HCT116 (cell line): ENCODE measurements at regions not wholly inside any gene's neighbourhood (a gene's known extent, or its start where the extent isn't known, plus 50 kb on each side); places are given as distances from the start of the nearest gene placed in this dataset.

Experiments
- ATAC-seq: fragments of 200-7000 bp; cut with Tn5 transposase; 2 replicates; pipeline ENCODE4 v1.9.1; 2020; ENCODE audit warnings: mild to moderate bottlenecking, moderate library complexity
- BruUV-seq: library from RNA; stranded (reverse); fragments of 400-500 nt; replicated peaks from 2 replicates; lab custom pipeline; 2021; lab: Mats Ljungman, UMichigan
- CTCF ChIA-PET: fragments of 300-600 bp; sonication (Branson Sonifier 250); formaldehyde crosslinking; loops from one replicate; lab custom pipeline; 2021; ENCODE audit warnings: antibody characterized with exemption; lab: Charles Lee
- POLR2A ChIA-PET: fragments of 300-600, 350-600 bp; sonication (Branson Sonifier 250); formaldehyde crosslinking; loops from one replicate; lab custom pipeline; 2021; ENCODE audit warnings: antibody characterized with exemption; lab: Charles Lee
- RAD21 ChIA-PET, 2 experiments: fragments of 300-600 bp; sonication (Branson Sonifier 250); formaldehyde crosslinking; loops; one replicate each; lab custom pipeline; 2023; ENCODE audit warnings: low total read pairs in 2 of 2; ENCODE audit not compliant: uncharacterized antibody in 2 of 2, unreplicated experiment in 2 of 2, low non-redundant PET in 1 of 2; lab: Charles Lee
- DNase-seq: peaks from one replicate; pipeline ENCODE4 v3.0.0-alpha.2; 2010; ENCODE audit warnings: low read depth, low spot score
- H2AFZ ChIP-seq: fragments of 200-600 bp; shearing (Covaris generic), sonication (generic); 2 replicates; pipeline ENCODE4 v1.6.1; 2017; ENCODE audit warnings: low read depth, mixed run types, mixed read lengths, antibody characterized with exemption, low read length; ENCODE audit not compliant: poor library complexity, severe bottlenecking
- H3K27ac ChIP-seq: 2 replicates; pipeline ENCODE4 v1.5.1; 2012; ENCODE audit warnings: low read depth, low read length
- H3K27me3 ChIP-seq: fragments of 200-600 bp; sonication (generic); 2 replicates; pipeline ENCODE4 v1.6.1; 2016; ENCODE audit warnings: mixed run types, low read length, mixed read lengths; ENCODE audit not compliant: insufficient read depth
- H3K36me3 ChIP-seq, 2 experiments: fragments of 200-500 bp in 1 of 2; fragments of 200-600 bp in 1 of 2; sonication (Bioruptor generic) in 1 of 2; sonication (generic) in 1 of 2; 2 replicates each; pipeline versions ENCODE4 v1.5.1 to v1.6.1; 2014 to 2016; ENCODE audit warnings: low read length in 2 of 2, inconsistent platforms in 1 of 2, mixed read lengths in 1 of 2, mixed run types in 1 of 2; ENCODE audit not compliant: insufficient read depth in 2 of 2, control insufficient read depth in 1 of 2
- H3K4me1 ChIP-seq, 2 experiments: fragments of 200-600 bp in 1 of 2; sonication (generic) in 1 of 2; 2 replicates each; pipeline versions ENCODE4 v1.5.1 to v1.6.1; 2012 to 2017; ENCODE audit warnings: low read length in 2 of 2, inconsistent platforms in 1 of 2, mild to moderate bottlenecking in 1 of 2, mixed read lengths in 1 of 2, mixed run types in 1 of 2, moderate library complexity in 1 of 2; ENCODE audit not compliant: insufficient read depth in 2 of 2, control insufficient read depth in 1 of 2
- H3K4me2 ChIP-seq: fragments of 200-600 bp; sonication (generic); 2 replicates; pipeline ENCODE4 v1.6.1; 2017; ENCODE audit warnings: mixed run types, low read length, mixed read lengths
- H3K4me3 ChIP-seq, 2 experiments: fragments of 200-600 bp in 1 of 2; sonication (generic) in 1 of 2; replicated peaks in 1 of 2; 2 replicates each; pipeline ENCODE4 v1.5.1; 2011 to 2016; ENCODE audit warnings: low read length in 2 of 2, control low read depth in 1 of 2, low read depth in 1 of 2, mild to moderate bottlenecking in 1 of 2, mixed read lengths in 1 of 2, mixed run types in 1 of 2
- H3K79me2 ChIP-seq: fragments of 200-600 bp; sonication (generic); 2 replicates; pipeline ENCODE4 v1.6.1; 2017; ENCODE audit warnings: mild to moderate bottlenecking, mixed run types, low read length, moderate library complexity, mixed read lengths; ENCODE audit not compliant: insufficient read depth
- H3K9ac ChIP-seq: fragments of 200-600 bp; sonication (generic); 2 replicates; pipeline ENCODE4 v1.6.1; 2016; ENCODE audit warnings: low read length, mixed read lengths
- H3K9me2 ChIP-seq: fragments of 200-600 bp; sonication (generic), shearing (Covaris generic); 2 replicates; pipeline ENCODE4 v1.6.1; 2017; ENCODE audit warnings: mixed run types, mild to moderate bottlenecking, moderate library complexity; ENCODE audit not compliant: insufficient read depth
- H3K9me3 ChIP-seq, 2 experiments: fragments of 200-500 bp in 1 of 2; fragments of 200-600 bp in 1 of 2; sonication (Bioruptor generic) in 1 of 2; sonication (generic) in 1 of 2; 2 replicates each; pipeline ENCODE4 v1.6.1; 2014 to 2017; ENCODE audit warnings: low read length in 2 of 2, mixed read lengths in 2 of 2, inconsistent platforms in 1 of 2, low read depth in 1 of 2, mild to moderate bottlenecking in 1 of 2, mixed run types in 1 of 2, moderate library complexity in 1 of 2; ENCODE audit not compliant: control insufficient read depth in 1 of 2, insufficient read depth in 1 of 2
- H4K20me1 ChIP-seq: fragments of 200-600 bp; sonication (generic), shearing (Covaris generic); 2 replicates; pipeline ENCODE4 v1.6.1; 2017; ENCODE audit warnings: mixed run types, mild to moderate bottlenecking, moderate library complexity; ENCODE audit not compliant: insufficient read depth
- EGR1 ChIP-seq: IDR thresholded peaks from 2 replicates; pipeline ENCODE4 v1.6.1; 2012; ENCODE audit warnings: low read depth
- ELF1 ChIP-seq: IDR thresholded peaks from 2 replicates; pipeline ENCODE4 v1.6.1; 2012; ENCODE audit warnings: low read depth, borderline replicate concordance
- EZH2phosphoT487 ChIP-seq: fragments of 200-600 bp; IDR thresholded peaks from 2 replicates; pipeline ENCODE4 v1.6.1; 2018; ENCODE audit warnings: antibody characterized with exemption, borderline replicate concordance
- JUND ChIP-seq: IDR thresholded peaks from 2 replicates; pipeline ENCODE4 v1.6.1; 2012
- POLR2AphosphoS5 ChIP-seq: IDR thresholded peaks from 2 replicates; pipeline ENCODE4 v1.6.1; 2011; ENCODE audit warnings: mild to moderate bottlenecking, low read depth, low read length, moderate library complexity
- SRF ChIP-seq: IDR thresholded peaks from 2 replicates; pipeline ENCODE4 v1.6.1; 2012; ENCODE audit warnings: low read depth
- TCF7L2 ChIP-seq: IDR thresholded peaks from 2 replicates; pipeline ENCODE4 v1.7.0; 2011; ENCODE audit warnings: borderline replicate concordance, inconsistent platforms; ENCODE audit not compliant: insufficient read depth, insufficient read length; ENCODE audit errors: extremely low read depth
- YY1 ChIP-seq: IDR thresholded peaks from 2 replicates; pipeline ENCODE4 v1.6.1; 2011; ENCODE audit warnings: low read length, low read depth, moderate library complexity, mild to moderate bottlenecking; ENCODE audit not compliant: insufficient replicate concordance; ENCODE audit errors: extremely low read depth
- ZFX ChIP-seq: fragments of 450-650 bp; IDR thresholded peaks from 2 replicates; pipeline ENCODE4 v1.6.1; 2017
- intact Hi-C: fragments of 100-400 bp; cut with micrococcal nuclease; formaldehyde crosslinking; loops from 2 replicates; pipeline ENCODE4 v1.10.0; 2022
- TF ChIP-seq, protein P1 (sequence below), 3 experiments: fragments of 200-600 bp in 1 of 3; sonication (generic) in 1 of 3; IDR thresholded peaks in 2 of 3; conservative IDR thresholded peaks in 1 of 3; 2 replicates each; pipeline ENCODE4 v1.5.1; 2012 to 2017; ENCODE audit warnings: low read depth in 2 of 3, low read length in 2 of 3, antibody characterized with exemption in 1 of 3, borderline replicate concordance in 1 of 3, control low read depth in 1 of 3, mild to moderate bottlenecking in 1 of 3, mixed read lengths in 1 of 3, mixed run types in 1 of 3, moderate library complexity in 1 of 3; ENCODE audit not compliant: insufficient read depth in 1 of 3
- TF ChIP-seq, protein P2 (sequence below): IDR thresholded peaks from 2 replicates; pipeline ENCODE4 v1.6.1; 2012; ENCODE audit warnings: low read depth

DNA sequence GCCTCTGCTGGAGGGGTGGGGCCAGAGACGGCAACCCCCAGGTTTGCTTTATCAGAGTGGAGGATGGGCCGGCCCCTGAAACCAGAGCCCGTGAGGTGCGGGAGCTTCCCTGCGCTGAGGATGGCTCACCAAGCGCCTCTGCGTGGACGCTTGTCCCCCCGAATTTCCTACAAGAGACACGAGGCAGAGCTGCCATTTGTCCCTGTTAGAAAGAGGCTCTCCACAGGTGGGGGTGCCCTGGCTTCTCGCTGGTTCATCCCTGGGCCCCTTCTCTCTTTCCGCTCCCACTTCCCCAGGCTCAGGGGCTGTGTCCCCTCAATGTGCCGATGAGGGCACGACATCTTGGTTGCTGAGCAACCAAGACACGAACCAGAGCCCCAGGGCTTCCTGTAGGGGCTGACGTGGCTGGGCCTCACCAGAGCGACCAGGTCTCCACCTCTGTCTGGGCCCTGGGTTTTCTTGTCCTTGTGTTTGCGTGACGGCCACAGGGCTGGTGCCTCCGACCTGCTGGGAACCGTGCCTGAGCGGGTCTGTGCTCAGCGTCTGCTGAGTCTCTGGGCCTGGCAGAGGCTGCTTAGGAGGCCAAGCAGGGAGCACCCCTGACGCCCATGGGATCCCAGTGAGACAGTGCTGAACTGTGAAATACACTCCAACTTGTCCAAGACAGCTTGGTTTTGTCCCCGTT, 119.6 kb upstream of the COL5A1 start:
- Histone ChIP-seq H3K4me3 (no peak overlapping the region), H3K4me2 (no peak overlapping the region), H3K4me1 (no peaks in the 10 kb centered on the region), H3K9ac (no peak overlapping the region), H3K9me3 (no peaks in the 10 kb centered on the region), H3K79me2 (no peaks in the 10 kb centered on the region), H3K9me2 (no peaks in the 10 kb centered on the region), H3K27ac (no peak overlapping the region), H3K27me3 (peaks cover 3% of the 10 kb centered on the region; the same call in 1 of the 2 replicates), H3K36me3 (no peaks in the 10 kb centered on the region), H4K20me1 (no peaks in the 10 kb centered on the region), H2AFZ (no peak overlapping the region)
- TF ChIP-seq YY1 (no peak), ZFX (no peak), TCF7L2 (no peak), ELF1 (no peak), EZH2phosphoT487 (no peak), JUND (no peak), POLR2AphosphoS5 (no peak), SRF (no peak), EGR1 (no peak)
- TF ChIP-seq, protein P1, sequence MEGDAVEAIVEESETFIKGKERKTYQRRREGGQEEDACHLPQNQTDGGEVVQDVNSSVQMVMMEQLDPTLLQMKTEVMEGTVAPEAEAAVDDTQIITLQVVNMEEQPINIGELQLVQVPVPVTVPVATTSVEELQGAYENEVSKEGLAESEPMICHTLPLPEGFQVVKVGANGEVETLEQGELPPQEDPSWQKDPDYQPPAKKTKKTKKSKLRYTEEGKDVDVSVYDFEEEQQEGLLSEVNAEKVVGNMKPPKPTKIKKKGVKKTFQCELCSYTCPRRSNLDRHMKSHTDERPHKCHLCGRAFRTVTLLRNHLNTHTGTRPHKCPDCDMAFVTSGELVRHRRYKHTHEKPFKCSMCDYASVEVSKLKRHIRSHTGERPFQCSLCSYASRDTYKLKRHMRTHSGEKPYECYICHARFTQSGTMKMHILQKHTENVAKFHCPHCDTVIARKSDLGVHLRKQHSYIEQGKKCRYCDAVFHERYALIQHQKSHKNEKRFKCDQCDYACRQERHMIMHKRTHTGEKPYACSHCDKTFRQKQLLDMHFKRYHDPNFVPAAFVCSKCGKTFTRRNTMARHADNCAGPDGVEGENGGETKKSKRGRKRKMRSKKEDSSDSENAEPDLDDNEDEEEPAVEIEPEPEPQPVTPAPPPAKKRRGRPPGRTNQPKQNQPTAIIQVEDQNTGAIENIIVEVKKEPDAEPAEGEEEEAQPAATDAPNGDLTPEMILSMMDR (IDR thresholded peaks at IDR 0.05 in 2 of 3, conservative IDR thresholded peaks at IDR 0.05 in 1 of 3; ENCODE audit: borderline replicate concordance in 1 of 3, insufficient read depth in 1 of 3, low read depth in 2 of 3, low read length in 2 of 3): no peak
- TF ChIP-seq, protein P2, sequence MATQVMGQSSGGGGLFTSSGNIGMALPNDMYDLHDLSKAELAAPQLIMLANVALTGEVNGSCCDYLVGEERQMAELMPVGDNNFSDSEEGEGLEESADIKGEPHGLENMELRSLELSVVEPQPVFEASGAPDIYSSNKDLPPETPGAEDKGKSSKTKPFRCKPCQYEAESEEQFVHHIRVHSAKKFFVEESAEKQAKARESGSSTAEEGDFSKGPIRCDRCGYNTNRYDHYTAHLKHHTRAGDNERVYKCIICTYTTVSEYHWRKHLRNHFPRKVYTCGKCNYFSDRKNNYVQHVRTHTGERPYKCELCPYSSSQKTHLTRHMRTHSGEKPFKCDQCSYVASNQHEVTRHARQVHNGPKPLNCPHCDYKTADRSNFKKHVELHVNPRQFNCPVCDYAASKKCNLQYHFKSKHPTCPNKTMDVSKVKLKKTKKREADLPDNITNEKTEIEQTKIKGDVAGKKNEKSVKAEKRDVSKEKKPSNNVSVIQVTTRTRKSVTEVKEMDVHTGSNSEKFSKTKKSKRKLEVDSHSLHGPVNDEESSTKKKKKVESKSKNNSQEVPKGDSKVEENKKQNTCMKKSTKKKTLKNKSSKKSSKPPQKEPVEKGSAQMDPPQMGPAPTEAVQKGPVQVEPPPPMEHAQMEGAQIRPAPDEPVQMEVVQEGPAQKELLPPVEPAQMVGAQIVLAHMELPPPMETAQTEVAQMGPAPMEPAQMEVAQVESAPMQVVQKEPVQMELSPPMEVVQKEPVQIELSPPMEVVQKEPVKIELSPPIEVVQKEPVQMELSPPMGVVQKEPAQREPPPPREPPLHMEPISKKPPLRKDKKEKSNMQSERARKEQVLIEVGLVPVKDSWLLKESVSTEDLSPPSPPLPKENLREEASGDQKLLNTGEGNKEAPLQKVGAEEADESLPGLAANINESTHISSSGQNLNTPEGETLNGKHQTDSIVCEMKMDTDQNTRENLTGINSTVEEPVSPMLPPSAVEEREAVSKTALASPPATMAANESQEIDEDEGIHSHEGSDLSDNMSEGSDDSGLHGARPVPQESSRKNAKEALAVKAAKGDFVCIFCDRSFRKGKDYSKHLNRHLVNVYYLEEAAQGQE: no peak
- BruUV-seq: no TSS peak
- intact Hi-C loops: no loop called here
- DNase-seq (no peak), ATAC-seq (no peak)
- RAD21 ChIA-PET: no interaction called here
- CTCF ChIA-PET: no interaction called here
- POLR2A ChIA-PET: no interaction called here
